ENCODE measurements at regions not wholly inside any gene's neighbourhood (a gene's known extent, or its start where the extent isn't known, plus 50 kb on each side); places are given as distances from the start of the nearest gene placed in this dataset.

- Mint-ChIP-seq H3K36me3 (ENCODE audit: low read depth) (no peaks in the 10 kb centered on the region), H3K9me3 (ENCODE audit: low read depth) (no peaks in the 10 kb centered on the region), H3K27me3 (ENCODE audit: low read depth) (no peaks in the 10 kb centered on the region), H3K4me3 (ENCODE audit: unreplicated experiment) (no peak overlapping the region), H3K27ac (ENCODE audit: unreplicated experiment) (no peak overlapping the region), H3K4me1 (ENCODE audit: low read depth) (no peaks in the 10 kb centered on the region)
- no peak for DNase-seq (ENCODE audit: low spot score)
- TF ChIP-seq CTCF (IDR thresholded peaks at IDR 0.05): peak; percentile 48
Observed at GRCh38 chr4:170875868-170876267, 786.1 kb upstream of the AADAT start.

- Mint-ChIP-seq H3K4me3 (ENCODE audit: unreplicated experiment) (no peak overlapping the region), H3K4me1 (ENCODE audit: low read depth) (no peaks in the 10 kb centered on the region), H3K27ac (ENCODE audit: unreplicated experiment) (no peak overlapping the region), H3K9me3 (ENCODE audit: low read depth) (no peaks in the 10 kb centered on the region), H3K36me3 (ENCODE audit: low read depth) (no peaks in the 10 kb centered on the region), H3K27me3 (ENCODE audit: low read depth) (no peaks in the 10 kb centered on the region)
- no peak for DNase-seq (ENCODE audit: low spot score)
- TF ChIP-seq CTCF (IDR thresholded peaks at IDR 0.05): no peak
Observed at GRCh38 chr4:170872794-170873193, 783.0 kb upstream of the AADAT start.

- H3K4me3 Mint-ChIP-seq (ENCODE audit: unreplicated experiment): no peak overlapping the region
- H3K36me3 Mint-ChIP-seq (ENCODE audit: low read depth): no peaks in the 10 kb centered on the region
- H3K4me1 Mint-ChIP-seq (ENCODE audit: low read depth): no peaks in the 10 kb centered on the region
- H3K27me3 Mint-ChIP-seq (ENCODE audit: low read depth): peaks cover 3% of the 10 kb centered on the region
- H3K9me3 Mint-ChIP-seq (ENCODE audit: low read depth): no peaks in the 10 kb centered on the region
- DNase-seq (ENCODE audit: low spot score): no peak
- no peak for TF ChIP-seq CTCF (IDR thresholded peaks at IDR 0.05)
- no peak overlapping the region for H3K27ac Mint-ChIP-seq (ENCODE audit: unreplicated experiment)
Observed at GRCh38 chr4:170868170-170868569, 778.4 kb upstream of the AADAT start.

GRCh38 chr4:170854097-170854496 lies 764.3 kb upstream of the AADAT start:
- no peak overlapping the region for H3K27ac Mint-ChIP-seq (ENCODE audit: unreplicated experiment)
- H3K4me3 Mint-ChIP-seq (ENCODE audit: unreplicated experiment): no peak overlapping the region
- H3K4me1 Mint-ChIP-seq (ENCODE audit: low read depth): no peaks in the 10 kb centered on the region
- H3K36me3 Mint-ChIP-seq (ENCODE audit: low read depth): no peaks in the 10 kb centered on the region
- no peaks in the 10 kb centered on the region for H3K9me3 Mint-ChIP-seq (ENCODE audit: low read depth)
- peaks cover 22% of the 10 kb centered on the region for H3K27me3 Mint-ChIP-seq (ENCODE audit: low read depth)
- TF ChIP-seq CTCF (IDR thresholded peaks at IDR 0.05): no peak
- DNase-seq (ENCODE audit: low spot score): no peak

- DNase-seq (ENCODE audit: low spot score): no peak
- Mint-ChIP-seq H3K36me3 (ENCODE audit: low read depth) (no peaks in the 10 kb centered on the region), H3K27me3 (ENCODE audit: low read depth) (peaks cover 21% of the 10 kb centered on the region), H3K27ac (ENCODE audit: unreplicated experiment) (no peak overlapping the region), H3K4me3 (ENCODE audit: unreplicated experiment) (no peak overlapping the region), H3K9me3 (ENCODE audit: low read depth) (no peaks in the 10 kb centered on the region), H3K4me1 (ENCODE audit: low read depth) (no peaks in the 10 kb centered on the region)
- TF ChIP-seq CTCF (IDR thresholded peaks at IDR 0.05): peak; percentile 89
Observed at GRCh38 chr4:170853422-170854021, 763.8 kb upstream of the AADAT start.

Measured in chondrocyte (in vitro differentiated cells).